ENCODE measurements at regions not wholly inside any gene's neighbourhood (a gene's known extent, or its start where the extent isn't known, plus 50 kb on each side); places are given as distances from the start of the nearest gene placed in this dataset.

- no peak for TF ChIP-seq CTCF (IDR thresholded peaks at IDR 0.05; ENCODE audit: low read depth, low read length)
- peak overlapping the region; percentile 68 for H3K4me3 ChIP-seq (ENCODE audit: low read depth, low read length)
Observed at GRCh38 chr6:26270903-26271667, 93.9 kb upstream of the BTN3A2 start.

DNA sequence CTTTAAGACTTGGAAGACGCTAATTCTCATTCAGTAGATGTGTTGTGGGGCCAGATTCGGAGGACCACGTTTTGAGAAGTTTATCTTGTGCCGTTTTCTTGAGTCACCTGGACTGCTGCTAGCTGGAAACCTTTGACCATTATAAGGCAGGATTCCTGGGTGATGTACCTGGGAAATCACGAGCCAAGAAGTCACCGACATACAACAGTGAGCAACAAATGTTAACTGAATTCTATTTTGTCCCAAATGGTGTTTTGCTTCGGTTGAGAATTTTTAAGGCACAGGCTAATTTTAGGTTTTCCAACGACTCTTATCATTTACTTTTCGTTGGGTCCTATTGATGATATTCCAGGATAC is 93.4 kb upstream of the BTN3A2 start:
- H3K4me3 ChIP-seq (ENCODE audit: low read depth, low read length) = peak overlapping the region; percentile 68
- TF ChIP-seq CTCF (IDR thresholded peaks at IDR 0.05; ENCODE audit: low read depth, low read length) = no peak

- H3K4me3 ChIP-seq (ENCODE audit: low read depth, low read length) = peak overlapping the region; percentile 68
- no peak for TF ChIP-seq CTCF (IDR thresholded peaks at IDR 0.05; ENCODE audit: low read depth, low read length)
Observed at GRCh38 chr6:26272171-26272637, 92.8 kb upstream of the BTN3A2 start.

GRCh38 chr6:26273673-26274588 is 91.1 kb upstream of the BTN3A2 start:
- no peak for TF ChIP-seq CTCF (IDR thresholded peaks at IDR 0.05; ENCODE audit: low read depth, low read length)
- peak overlapping the region; percentile 68 for H3K4me3 ChIP-seq (ENCODE audit: low read depth, low read length)

DNA sequence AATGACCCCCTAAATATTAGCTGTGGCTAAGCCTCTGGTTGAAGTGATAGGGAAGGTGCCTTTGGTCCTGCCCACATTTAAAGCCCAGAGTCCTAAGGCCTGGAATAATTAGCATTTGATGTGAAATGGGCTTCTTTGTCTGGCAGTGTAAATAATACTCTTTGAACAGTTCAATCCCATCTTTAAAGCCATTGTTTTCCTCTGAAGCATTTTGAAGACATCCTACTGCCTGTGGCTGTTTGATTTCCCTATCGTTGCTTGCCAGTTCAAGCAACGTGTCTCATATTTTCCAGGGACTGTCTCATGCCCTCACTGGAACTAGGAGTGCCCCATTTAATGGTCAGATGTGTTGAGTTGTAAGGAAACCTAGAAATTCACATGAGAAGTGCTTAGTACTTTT is 89.3 kb upstream of the BTN3A2 start:
- TF ChIP-seq CTCF (IDR thresholded peaks at IDR 0.05; ENCODE audit: low read depth, low read length) = no peak
- H3K4me3 ChIP-seq (ENCODE audit: low read depth, low read length) = no peak overlapping the region

- H3K4me3 ChIP-seq (ENCODE audit: low read depth, low read length) = no peak overlapping the region
- no peak for TF ChIP-seq CTCF (IDR thresholded peaks at IDR 0.05; ENCODE audit: low read depth, low read length)
Observed at GRCh38 chr6:26276841-26277648, 88.0 kb upstream of the BTN3A2 start.
